IMR-90 (cell line): ENCODE measurements at regions not wholly inside any gene's neighbourhood (a gene's known extent, or its start where the extent isn't known, plus 50 kb on each side); places are given as distances from the start of the nearest gene placed in this dataset.

Experiments used
- ATAC-seq: fragments of 200-7000 bp; cut with Tn5 transposase; 2 replicates; pipeline ENCODE4 v1.9.1; 2020; ENCODE audit warnings: low read depth, mild to moderate bottlenecking, moderate library complexity
- BruUV-seq: library from RNA; stranded (reverse); fragments of 400-500 nt; replicated peaks from 2 replicates; lab custom pipeline; 2021; lab: Mats Ljungman, UMichigan
- CTCF ChIA-PET: fragments of 300-600 bp; formaldehyde crosslinking; extraction: SDS; loops from one replicate; lab custom pipeline; 2021; ENCODE audit warnings: antibody characterized with exemption; lab: Yijun Ruan, JAX
- POLR2A ChIA-PET: fragments of 300-600 bp; sonication (Branson Sonifier 250); formaldehyde crosslinking; loops from one replicate; lab custom pipeline; 2022; ENCODE audit warnings: antibody characterized with exemption; ENCODE audit not compliant: unreplicated experiment; lab: Charles Lee
- DNase-seq: peaks from one replicate; pipeline ENCODE4 v3.0.0; 2013
- H2AFZ ChIP-seq: replicated peaks from 2 replicates; pipeline ENCODE3; 2013; ENCODE audit warnings: low read length, mild to moderate bottlenecking; ENCODE audit not compliant: poor library complexity
- H2AK5ac ChIP-seq: 2 replicates; pipeline ENCODE4 v1.6.1; 2013; ENCODE audit warnings: low read depth, low read length, inconsistent platforms
- H2AK9ac ChIP-seq: replicated peaks from 2 replicates; pipeline ENCODE3; 2013; ENCODE audit warnings: mild to moderate bottlenecking, low read depth, low read length, moderate library complexity; ENCODE audit not compliant: poor library complexity
- H2BK120ac ChIP-seq: 2 replicates; pipeline ENCODE4 v1.6.1; 2013; ENCODE audit warnings: low read depth, low read length, inconsistent platforms
- H2BK15ac ChIP-seq: 3 replicates; pipeline ENCODE4 v1.6.1; 2013; ENCODE audit warnings: low read depth, low read length, inconsistent platforms
- H2BK20ac ChIP-seq: 2 replicates; pipeline ENCODE4 v1.6.1; 2013; ENCODE audit warnings: low read depth, mild to moderate bottlenecking, inconsistent platforms, low read length, moderate library complexity
- H2BK5ac ChIP-seq: 2 replicates; pipeline ENCODE4 v1.6.1; 2013; ENCODE audit warnings: mild to moderate bottlenecking, low read depth, low read length, inconsistent platforms; ENCODE audit not compliant: poor library complexity, severe bottlenecking
- H3K14ac ChIP-seq: replicated peaks from 2 replicates; pipeline ENCODE4 v1.6.1; 2013; ENCODE audit warnings: low read depth, low read length, inconsistent platforms
- H3K18ac ChIP-seq: 2 replicates; pipeline ENCODE4 v1.6.1; 2013; ENCODE audit warnings: low read depth, low read length, control low read depth
- H3K23ac ChIP-seq: 2 replicates; pipeline ENCODE4 v1.6.1; 2013; ENCODE audit warnings: low read depth, low read length, inconsistent platforms
- H3K27ac ChIP-seq: 2 replicates; pipeline ENCODE4 v1.5.1; 2013; ENCODE audit warnings: mild to moderate bottlenecking, control low read depth, low read length; ENCODE audit not compliant: insufficient read depth
- H3K27me3 ChIP-seq: 2 replicates; pipeline ENCODE4 v1.6.1; 2013; ENCODE audit warnings: low read length; ENCODE audit not compliant: control insufficient read depth, insufficient read depth
- H3K36me3 ChIP-seq: 2 replicates; pipeline ENCODE4 v1.6.1; 2013; ENCODE audit warnings: low read length, mixed read lengths; ENCODE audit not compliant: control insufficient read depth, insufficient read depth
- H3K4ac ChIP-seq: 2 replicates; pipeline ENCODE4 v1.6.1; 2013; ENCODE audit warnings: low read depth, low read length, inconsistent platforms
- H3K4me1 ChIP-seq: 2 replicates; pipeline ENCODE4 v1.6.1; 2013; ENCODE audit warnings: low read length, mixed read lengths; ENCODE audit not compliant: control insufficient read depth, insufficient read depth
- H3K4me2 ChIP-seq: 2 replicates; pipeline ENCODE4 v1.6.1; 2013; ENCODE audit warnings: low read depth, mild to moderate bottlenecking, control low read depth, low read length, moderate library complexity
- H3K4me3 ChIP-seq: 2 replicates; pipeline ENCODE4 v1.5.1; 2013; ENCODE audit warnings: low read depth, mild to moderate bottlenecking, control low read depth, low read length, moderate library complexity; ENCODE audit not compliant: insufficient read depth
- H3K56ac ChIP-seq: 2 replicates; pipeline ENCODE4 v1.6.1; 2013; ENCODE audit warnings: low read length, inconsistent platforms; ENCODE audit not compliant: insufficient read depth; ENCODE audit errors: extremely low read depth
- H3K79me1 ChIP-seq, 2 experiments: 2 replicates each; pipeline ENCODE4 v1.6.1; 2013; ENCODE audit warnings: low read length in 2 of 2, inconsistent platforms in 1 of 2, low read depth in 1 of 2
- H3K9ac ChIP-seq: 2 replicates; pipeline ENCODE4 v1.6.1; 2013; ENCODE audit warnings: low read depth, low read length, control low read depth
- H3K9me1 ChIP-seq: 2 replicates; pipeline ENCODE4 v1.6.1; 2013; ENCODE audit warnings: low read length, inconsistent platforms; ENCODE audit not compliant: insufficient read depth
- H3K9me3 ChIP-seq: 2 replicates; pipeline ENCODE4 v1.6.1; 2013; ENCODE audit warnings: low read length; ENCODE audit not compliant: control insufficient read depth, insufficient read depth
- H4K20me1 ChIP-seq: 2 replicates; pipeline ENCODE4 v1.6.1; 2013; ENCODE audit warnings: low read length, inconsistent platforms; ENCODE audit not compliant: insufficient read depth
- H4K5ac ChIP-seq: 2 replicates; pipeline ENCODE4 v1.6.1; 2013; ENCODE audit warnings: mild to moderate bottlenecking, low read depth, low read length, control low read depth
- H4K8ac ChIP-seq, 2 experiments: 2 replicates each; pipeline ENCODE4 v1.6.1; 2013; ENCODE audit warnings: low read depth in 2 of 2, low read length in 2 of 2, control low read depth in 1 of 2, inconsistent platforms in 1 of 2
- H4K91ac ChIP-seq: 2 replicates; pipeline ENCODE4 v1.6.1; 2013; ENCODE audit warnings: low read depth, low read length, inconsistent platforms; ENCODE audit not compliant: insufficient read depth
- ELK1 ChIP-seq: fragments of 150-350 bp; IDR thresholded peaks from 2 replicates; pipeline ENCODE4 v1.6.1; 2016; ENCODE audit warnings: low read depth, mild to moderate bottlenecking, low read length, moderate library complexity, borderline replicate concordance
- MAFK ChIP-seq: IDR thresholded peaks from 2 replicates; pipeline ENCODE4 v1.6.1; 2012; ENCODE audit warnings: low read depth, low read length, improper control_type of control experiment
- MAZ ChIP-seq: IDR thresholded peaks from 2 replicates; pipeline ENCODE4 v1.6.1; 2012; ENCODE audit warnings: low read depth, mild to moderate bottlenecking, low read length, improper control_type of control experiment, moderate library complexity, borderline replicate concordance
- POLR2A ChIP-seq: IDR thresholded peaks from 2 replicates; pipeline ENCODE4 v1.6.1; 2012; ENCODE audit warnings: mild to moderate bottlenecking, low read depth, low read length
- RCOR1 ChIP-seq: IDR thresholded peaks from 2 replicates; pipeline ENCODE4 v1.6.1; 2012; ENCODE audit warnings: mild to moderate bottlenecking, low read length, improper control_type of control experiment; ENCODE audit not compliant: insufficient replicate concordance
- RFX5 ChIP-seq: IDR thresholded peaks from 2 replicates; pipeline ENCODE4 v1.8.0; 2012; ENCODE audit warnings: low read depth, mild to moderate bottlenecking, low read length, moderate library complexity
- USF2 ChIP-seq: fragments of 150-350 bp; IDR thresholded peaks from 2 replicates; pipeline ENCODE4 v1.6.1; 2017; ENCODE audit warnings: mild to moderate bottlenecking, antibody characterized with exemption, low read length, low read depth
- WGBS, 2 experiments: methylation state at CpG; one replicate each; pipeline versions ENCODE4 v1.1.5 to v1.1.7; 2013; ENCODE audit warnings: missing lambda C conversion rate in 2 of 2; ENCODE audit not compliant: insufficient read length in 1 of 2; ENCODE audit errors: extremely low coverage in 2 of 2; 5-methylcytosine and 5-hydroxymethylcytosine counted together
- dilution Hi-C: fragments of 300-500 bp; cut with HindIII; formaldehyde crosslinking; loops from one replicate; pipeline ENCODE4 v1.14.3; 2018; ENCODE audit warnings: low sequenced_read_pairs; ENCODE audit not compliant: unreplicated experiment
- in situ Hi-C: fragments of 300-500 bp; cut with MboI; formaldehyde crosslinking; loops from 3 replicates; pipeline ENCODE4 v1.14.3; 2019; ENCODE audit warnings: low sequenced_read_pairs, inconsistent platforms, mixed read lengths
- intact Hi-C: fragments of 100-400 bp; cut with micrococcal nuclease; formaldehyde crosslinking; loops from 2 replicates; pipeline ENCODE4 v1.10.0; 2022

GRCh38 chr5:23343121-23343520 is 164.3 kb upstream of the PRDM9 start:
- no CpG with 5 or more reads among the region's 2 CpGs for WGBS, 2 experiments
- no peak overlapping the region for H4K5ac ChIP-seq

More at GRCh38 chr5:23343121-23343520, 164.3 kb upstream of the PRDM9 start:
- Histone ChIP-seq H3K36me3 (no peaks in the 10 kb centered on the region), H3K79me1 (no peaks in the 10 kb centered on the region), H4K20me1 (no peaks in the 10 kb centered on the region), H3K27me3 (no peaks in the 10 kb centered on the region), H3K4me3 (no peak overlapping the region), H3K9me3 (0 out of 2 replicates have a peak, but pooled peaks cover 2% of the 10 kb centered on the region), H3K23ac (no peak overlapping the region), H2AFZ (no peak overlapping the region), H2BK15ac (no peak overlapping the region), H3K9ac (no peak overlapping the region), H4K91ac (no peak overlapping the region), H3K27ac (no peak overlapping the region), H2AK5ac (no peak overlapping the region), H2AK9ac (no peak overlapping the region), H3K4ac (no peak overlapping the region), H3K4me2 (no peak overlapping the region), H4K8ac (no peak overlapping the region), H3K18ac (no peak overlapping the region), H3K9me1 (no peaks in the 10 kb centered on the region), H3K56ac (no peak overlapping the region), H2BK20ac (no peak overlapping the region), H3K14ac (no peak overlapping the region), H2BK120ac (no peak overlapping the region), H3K4me1 (no peaks in the 10 kb centered on the region), H2BK5ac (no peak overlapping the region)
- no TSS peak for BruUV-seq
- ATAC-seq, result no peak
- ChIA-PET CTCF (no interaction called here), POLR2A (no interaction called here)
- dilution Hi-C loops, result no loop called here
- in situ Hi-C loops, result no loop called here
- TF ChIP-seq MAZ (no peak), POLR2A (no peak), MAFK (peak; percentile 89), RFX5 (no peak), RCOR1 (no peak), ELK1 (no peak), USF2 (no peak)
- no peak for DNase-seq
- intact Hi-C loops, result no loop called here
